CD4-positive, alpha-beta T cell treated with Interleukin-4 for 1 hour (primary cell): ENCODE measurements at regions not wholly inside any gene's neighbourhood (a gene's known extent, or its start where the extent isn't known, plus 50 kb on each side); places are given as distances from the start of the nearest gene placed in this dataset.

Experiments used
- DNase-seq, 2 donors: peaks; one replicate each; pipeline ENCODE4 v3.0.0-alpha.2; 2020 to 2022

- no peak for DNase-seq
Observed at GRCh38 chr11:69348414-69349235, 54.7 kb downstream of the MYEOV start.

GRCh38 chr11:69350040-69350439 is 56.1 kb downstream of the MYEOV start:
- DNase-seq, result no peak

- no peak for DNase-seq
Observed at GRCh38 chr11:69350596-69350995, 56.6 kb downstream of the MYEOV start.

GRCh38 chr11:69351460-69351859 is 57.5 kb downstream of the MYEOV start:
- no peak for DNase-seq

- DNase-seq, result no peak
Observed at GRCh38 chr11:69352166-69352565, 58.2 kb downstream of the MYEOV start.

GRCh38 chr11:69352715-69353319 is 58.9 kb downstream of the MYEOV start:
- no peak for DNase-seq

GRCh38 chr11:69353696-69354544 is 60.0 kb downstream of the MYEOV start:
- DNase-seq, result no peak

- no peak for DNase-seq
Observed at GRCh38 chr11:69354545-69354897, 60.6 kb downstream of the MYEOV start.

- no peak for DNase-seq
Observed at GRCh38 chr11:69355346-69355940, 61.5 kb downstream of the MYEOV start.

- no peak for DNase-seq
Observed at GRCh38 chr11:69355959-69356702, 62.2 kb downstream of the MYEOV start.

- no peak for DNase-seq
Observed at GRCh38 chr11:69356703-69357457, 62.9 kb downstream of the MYEOV start.

GRCh38 chr11:69357458-69358397 is 63.8 kb downstream of the MYEOV start:
- DNase-seq, result no peak

GRCh38 chr11:69358398-69359020 is 64.6 kb downstream of the MYEOV start:
- DNase-seq, result no peak

GRCh38 chr11:69359735-69360480 is 66.0 kb downstream of the MYEOV start:
- DNase-seq, result no peak

- DNase-seq, result no peak
Observed at GRCh38 chr11:69360606-69361005, 66.7 kb downstream of the MYEOV start.

GRCh38 chr11:69361048-69361447 is 67.1 kb downstream of the MYEOV start:
- DNase-seq, result no peak

GRCh38 chr11:69361466-69361865 is 67.5 kb downstream of the MYEOV start:
- no peak for DNase-seq

- DNase-seq, result no peak
Observed at GRCh38 chr11:69362315-69362714, 68.4 kb downstream of the MYEOV start.

- no peak for DNase-seq
Observed at GRCh38 chr11:69364921-69365320, 71.0 kb downstream of the MYEOV start.
